H54 (cell line): ENCODE measurements at regions not wholly inside any gene's neighbourhood (a gene's known extent, or its start where the extent isn't known, plus 50 kb on each side); places are given as distances from the start of the nearest gene placed in this dataset.
"Not testable (repeated sequence)": the region's sequence is repeated elsewhere in the genome, so short reads cannot be mapped to it uniquely, and the experiment has no call there.

Source experiments
- DNase-seq: peaks from one replicate; pipeline ENCODE4 v3.0.0; 2011; ENCODE audit warnings: low spot score, mixed read lengths; ENCODE audit not compliant: insufficient read length
- FAIRE-seq: peaks from 3 replicates; lab custom pipeline; 2011; peaks lifted over from hg19 to GRCh38; lab: Jason Lieb, UNC
- POLR2A ChIP-seq: IDR thresholded peaks from 2 replicates; pipeline ENCODE4 v1.6.1; 2011; ENCODE audit warnings: low read depth, mild to moderate bottlenecking, low read length

GRCh38 chr11:33953289-33953688 is 61.4 kb upstream of the LMO2 start:
- TF ChIP-seq POLR2A, result no peak
- FAIRE-seq, result no peak
- no peak for DNase-seq

GRCh38 chr11:33952805-33953204 is 60.9 kb upstream of the LMO2 start:
- FAIRE-seq (no peak), DNase-seq (no peak)
- no peak for TF ChIP-seq POLR2A

- no peak for TF ChIP-seq POLR2A
- FAIRE-seq (no peak), DNase-seq (no peak)
These were observed 57.5 kb upstream of the LMO2 start for GRCh38 chr11:33949252-33949913.

GRCh38 chr11:33948494-33948893 is 56.6 kb upstream of the LMO2 start:
- TF ChIP-seq POLR2A, result no peak
- no peak for DNase-seq
- FAIRE-seq, result no peak

- not testable (repeated sequence) for FAIRE-seq, DNase-seq
These were observed 56.0 kb upstream of the LMO2 start for GRCh38 chr11:33947918-33948317.

GRCh38 chr11:33946930-33947329 is 55.1 kb upstream of the LMO2 start:
- no peak for TF ChIP-seq POLR2A
- FAIRE-seq, result no peak
- DNase-seq, result no peak

GRCh38 chr11:33945481-33946268 is 53.8 kb upstream of the LMO2 start:
- TF ChIP-seq POLR2A, result no peak
- DNase-seq (no peak), FAIRE-seq (no peak)

- DNase-seq (no peak), FAIRE-seq (no peak)
- no peak for TF ChIP-seq POLR2A
These were observed 53.0 kb upstream of the LMO2 start for GRCh38 chr11:33944693-33945424.

- no peak for FAIRE-seq
These were observed 52.4 kb upstream of the LMO2 start for GRCh38 chr11:33944345-33944692.

GRCh38 chr11:33942954-33943353 is 51.1 kb upstream of the LMO2 start:
- FAIRE-seq, result no peak

More at GRCh38 chr11:33944345-33944692, 52.4 kb upstream of the LMO2 start:
- DNase-seq, result no peak
- no peak for TF ChIP-seq POLR2A

GRCh38 chr11:33941637-33942160 is 49.8 kb upstream of the LMO2 start:
- DNase-seq, result peak; percentile 53
- FAIRE-seq, result no peak

More at GRCh38 chr11:33942954-33943353, 51.1 kb upstream of the LMO2 start:
- DNase-seq, result peak; percentile 43
- no peak for TF ChIP-seq POLR2A

More at GRCh38 chr11:33941637-33942160, 49.8 kb upstream of the LMO2 start:
- TF ChIP-seq POLR2A, result peak; percentile 21; the same call in 1 of the 2 replicates
